GM21526 (cell line): ENCODE measurements at regions not wholly inside any gene's neighbourhood (a gene's known extent, or its start where the extent isn't known, plus 50 kb on each side); places are given as distances from the start of the nearest gene placed in this dataset.
A peak's percentile ranks its signal among the peaks of the same experiment; 100 is the strongest.
"Not testable (repeated sequence)": the region's sequence is repeated elsewhere in the genome, so short reads cannot be mapped to it uniquely, and the experiment has no call there.

Experiments used
- ATAC-seq: cut with Tn5 transposase; IDR thresholded peaks from one replicate; pipeline ENCODE4 v1.9.1; 2021; ENCODE audit warnings: moderate library complexity; ENCODE audit not compliant: unreplicated experiment, low FRiP score

- peak; percentile 67 for ATAC-seq
Observed at GRCh38 chr18:32884543-32884942, 111.7 kb upstream of the KLHL14 start.

GRCh38 chr18:32881009-32881408 lies 108.2 kb upstream of the KLHL14 start:
- no peak for ATAC-seq

DNA sequence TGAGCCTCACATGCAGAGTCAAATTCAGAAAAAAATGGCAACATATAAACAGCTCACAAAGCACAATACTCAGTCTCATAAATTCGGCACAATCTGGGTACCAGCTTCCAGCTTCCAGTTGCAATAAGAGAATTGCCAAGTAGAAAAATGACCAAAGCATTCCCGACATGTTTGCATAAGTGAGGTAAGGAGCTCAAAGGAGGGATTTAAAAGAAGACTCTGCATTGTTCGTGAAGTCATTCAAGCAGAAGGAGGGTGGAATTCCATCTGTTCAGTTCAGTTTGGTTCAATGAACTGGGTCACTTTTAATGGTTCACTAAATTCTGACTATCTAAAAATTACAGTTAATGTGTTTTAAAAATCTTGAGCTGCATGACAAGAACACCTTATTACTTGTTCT lies 106.7 kb upstream of the KLHL14 start:
- ATAC-seq = no peak

GRCh38 chr18:32878436-32878835 lies 105.6 kb upstream of the KLHL14 start:
- no peak for ATAC-seq

DNA sequence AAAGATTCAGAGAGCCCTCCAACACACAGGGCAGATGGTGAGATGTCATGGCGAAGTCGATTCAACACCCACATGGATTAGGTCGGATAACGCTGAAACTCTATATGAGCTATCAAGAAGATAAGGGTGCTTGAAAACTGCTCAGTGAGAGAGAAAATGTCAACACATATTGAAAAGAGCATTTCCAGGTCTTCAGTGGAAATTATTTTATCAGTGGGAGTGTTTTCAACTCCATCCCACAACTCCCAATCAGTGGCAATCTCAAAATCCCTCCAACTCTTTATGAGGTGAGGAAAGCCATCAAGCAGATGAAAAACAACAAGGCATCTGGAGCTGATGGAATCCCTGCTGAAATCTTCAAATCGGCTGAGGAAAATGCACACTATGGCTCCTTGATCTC lies 104.5 kb upstream of the KLHL14 start:
- no peak for ATAC-seq

- ATAC-seq = no peak
Observed at GRCh38 chr18:32875625-32876024, 102.8 kb upstream of the KLHL14 start.

DNA sequence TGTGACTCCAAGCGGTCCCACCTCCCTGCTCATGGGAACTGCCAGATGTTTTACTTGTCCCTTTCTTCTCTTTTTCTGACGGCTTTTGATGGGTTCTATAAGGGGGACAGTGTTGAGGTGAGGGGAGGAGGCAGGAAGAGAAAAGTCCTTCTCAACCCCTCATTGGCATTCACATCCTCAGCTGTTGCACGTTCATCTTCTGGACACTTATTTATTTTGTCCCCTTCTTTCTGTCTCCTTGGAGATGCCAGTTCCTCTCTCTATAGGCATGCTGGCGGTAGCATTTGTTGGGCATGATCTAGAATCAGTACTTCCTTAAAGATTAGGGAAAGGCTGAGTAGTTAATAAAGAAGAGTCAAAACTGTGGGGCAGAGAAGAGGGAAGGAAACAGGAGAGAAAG lies 99.0 kb upstream of the KLHL14 start:
- ATAC-seq = no peak

DNA sequence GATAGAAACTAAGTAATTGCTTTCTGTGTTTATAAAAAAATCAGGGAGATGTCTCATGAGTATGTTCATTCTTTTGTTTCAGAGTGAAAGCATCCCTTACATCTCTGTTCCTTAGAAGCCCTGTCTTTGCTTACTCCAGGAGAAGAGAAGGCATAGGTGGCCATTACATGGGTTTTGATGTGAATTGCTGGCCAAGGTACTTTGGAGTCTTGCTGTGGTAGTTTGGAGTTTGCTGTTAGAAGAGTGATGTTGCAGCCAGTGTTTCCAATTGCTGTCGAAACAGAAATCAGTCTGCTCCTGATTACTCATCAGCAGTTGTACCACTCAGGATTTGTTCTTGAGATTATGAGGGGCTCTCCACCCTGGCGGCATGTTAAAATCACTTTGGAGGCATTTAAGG lies 97.8 kb upstream of the KLHL14 start:
- ATAC-seq = no peak

GRCh38 chr18:32868406-32868805 lies 95.6 kb upstream of the KLHL14 start:
- ATAC-seq = no peak

- ATAC-seq = no peak
Observed at GRCh38 chr18:32867936-32868335, 95.1 kb upstream of the KLHL14 start.

DNA sequence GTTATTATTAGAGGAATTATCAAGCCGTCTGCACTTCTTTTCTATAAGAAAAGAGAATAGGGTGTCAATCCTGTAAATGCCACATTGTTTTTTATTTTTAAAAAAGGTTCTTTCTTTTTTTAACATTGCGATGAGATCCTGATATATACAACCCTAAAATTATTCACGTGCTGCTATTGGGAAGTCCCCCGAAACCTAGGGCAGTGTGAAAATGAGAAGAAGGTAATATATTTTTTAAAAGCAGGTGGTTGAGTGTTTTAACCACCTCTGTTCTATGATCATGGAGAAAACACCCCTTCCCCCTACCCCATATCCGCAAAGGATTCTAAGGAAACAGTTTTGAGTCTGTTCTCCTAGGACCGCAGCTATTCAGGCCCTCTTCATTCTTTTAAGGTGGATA lies 94.5 kb upstream of the KLHL14 start:
- ATAC-seq = no peak

DNA sequence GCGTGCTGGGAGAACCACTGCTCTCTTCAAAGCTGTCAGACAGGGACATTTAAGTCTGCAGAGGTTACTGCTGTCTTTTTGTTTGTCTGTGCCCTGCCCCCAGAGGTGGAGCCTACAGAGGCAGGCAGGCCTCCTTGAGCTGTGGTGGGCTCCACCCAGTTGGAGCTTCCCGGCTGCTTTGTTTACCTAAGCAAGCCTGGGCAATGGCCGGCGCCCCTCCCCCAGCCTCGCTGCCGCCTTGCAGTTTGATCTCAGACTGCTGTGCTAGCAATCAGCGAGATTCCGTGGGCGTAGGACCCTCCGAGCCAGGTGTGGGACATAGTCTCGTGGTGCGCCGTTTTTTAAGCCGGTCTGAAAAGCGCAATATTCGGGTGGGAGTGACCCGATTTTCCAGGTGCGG lies 89.2 kb upstream of the KLHL14 start:
- ATAC-seq = not testable (repeated sequence)

DNA sequence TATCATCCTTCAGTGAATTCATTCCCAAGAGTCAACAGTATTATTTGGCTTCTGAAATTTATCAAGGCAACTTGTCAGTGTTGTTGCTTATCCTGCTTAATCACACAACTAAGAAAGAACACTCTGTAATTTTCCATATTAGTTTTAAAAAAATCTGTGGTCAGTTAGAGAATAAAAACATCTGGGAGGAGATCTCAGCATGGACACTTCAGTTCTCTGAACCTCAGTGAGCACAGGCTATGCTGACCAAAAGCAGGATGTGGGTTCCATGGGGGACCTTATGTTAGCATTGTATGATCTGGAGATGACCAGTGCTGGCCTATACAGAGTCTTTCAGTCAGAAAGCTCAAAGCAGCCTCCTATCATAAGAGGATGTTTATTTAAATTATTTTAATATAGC lies 79.1 kb upstream of the KLHL14 start:
- ATAC-seq = no peak

- no peak for ATAC-seq
Observed at GRCh38 chr18:32848826-32849225, 76.0 kb upstream of the KLHL14 start.

DNA sequence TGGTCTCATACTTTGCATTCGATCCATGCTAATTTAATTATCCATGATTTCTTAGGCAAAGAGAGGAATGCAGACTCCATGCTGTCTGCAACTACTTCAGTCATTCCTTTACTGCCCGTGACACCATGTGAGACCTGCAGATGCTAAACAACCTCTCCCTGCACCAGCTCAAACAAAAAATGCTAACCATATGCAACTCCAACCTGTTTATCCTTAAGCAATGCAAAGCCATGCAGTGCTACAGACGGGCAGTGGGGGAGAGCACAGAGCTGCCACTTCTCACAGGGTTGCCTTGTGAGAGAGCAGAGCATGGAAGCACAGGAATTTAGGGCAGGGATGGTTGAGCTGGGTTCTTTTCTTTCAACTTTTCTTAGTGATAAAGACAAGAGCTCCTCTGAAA lies 74.9 kb upstream of the KLHL14 start:
- no peak for ATAC-seq

- no peak for ATAC-seq
Observed at GRCh38 chr18:32846896-32847295, 74.1 kb upstream of the KLHL14 start.

DNA sequence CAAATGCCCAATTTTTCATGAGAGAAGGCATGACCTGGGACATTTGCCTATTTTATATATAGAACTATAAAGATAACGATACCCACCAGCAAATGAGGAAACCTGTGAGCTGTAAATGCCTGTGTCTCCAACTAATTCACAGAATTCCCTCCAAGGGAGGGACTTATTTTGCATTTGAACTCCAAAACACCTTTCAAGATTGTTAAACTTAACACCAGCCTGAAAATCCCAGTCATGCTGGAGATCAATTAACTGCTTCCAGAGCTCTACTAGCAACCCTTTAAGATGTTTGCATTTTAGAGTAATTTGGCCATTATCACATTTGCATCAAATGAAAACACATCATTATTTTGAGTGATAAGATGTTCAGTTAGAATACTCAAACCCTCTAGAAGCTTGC lies 68.1 kb upstream of the KLHL14 start:
- ATAC-seq = no peak

DNA sequence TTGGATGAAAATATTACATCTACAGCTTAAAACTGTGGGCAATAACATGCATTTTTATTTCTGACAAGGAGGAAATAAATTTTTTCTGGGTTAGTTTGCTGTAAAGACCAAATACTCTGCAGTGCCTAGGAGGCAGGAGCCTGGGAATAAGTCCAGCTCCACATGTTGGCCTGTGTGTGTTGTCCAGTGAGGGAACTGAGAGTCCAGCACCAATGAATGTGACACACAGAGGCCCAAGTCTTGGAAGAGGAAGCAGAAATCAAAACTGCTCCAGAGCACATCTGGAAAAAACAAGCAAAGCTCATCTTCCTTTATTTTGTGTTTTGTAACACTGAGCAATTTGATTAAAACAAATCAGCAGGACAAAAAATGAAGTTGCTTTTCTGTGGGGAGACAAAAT lies 63.1 kb upstream of the KLHL14 start:
- ATAC-seq = no peak

DNA sequence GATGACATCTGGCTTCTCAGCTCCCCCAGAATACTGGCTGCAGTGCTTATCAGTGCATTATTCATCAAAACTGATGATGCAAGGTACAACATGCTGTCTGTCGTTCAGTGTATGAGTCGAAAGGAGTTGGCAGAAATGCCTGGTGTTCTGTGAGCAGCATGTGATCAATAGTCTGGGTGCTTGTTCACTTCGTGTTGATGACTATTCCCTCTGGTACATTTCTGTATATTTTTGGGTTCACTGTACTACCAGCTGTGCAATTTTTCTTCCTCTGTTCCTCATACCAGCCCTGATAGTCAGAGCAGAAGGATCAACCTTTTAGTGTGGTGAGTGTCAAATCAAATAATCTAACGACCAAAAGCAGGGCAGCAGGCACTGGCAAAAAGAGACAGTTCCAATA lies 59.0 kb upstream of the KLHL14 start:
- no peak for ATAC-seq

- no peak for ATAC-seq
Observed at GRCh38 chr18:32823226-32823625, 50.4 kb upstream of the KLHL14 start.
